Thyroid gland (tissue), 4 donors: ENCODE measurements at regions not wholly inside any gene's neighbourhood (a gene's known extent, or its start where the extent isn't known, plus 50 kb on each side); places are given as distances from the start of the nearest gene placed in this dataset.

Experiments
- DNase-seq, 2 donors: peaks; one replicate each; pipeline ENCODE4 v3.0.0-alpha.2; 2019
- H3K27ac ChIP-seq, 3 donors: fragments of 200-600 bp; sonication (generic); 1 replicate in 2 of 3; 2 replicates in 1 of 3; pipeline ENCODE4 v1.5.1; 2016 to 2019; ENCODE audit warnings: mild to moderate bottlenecking in 1 of 3, moderate library complexity in 1 of 3
- H3K27me3 ChIP-seq: fragments of 200-600 bp; sonication (generic); one replicate; pipeline ENCODE4 v1.5.1; 2019
- H3K36me3 ChIP-seq, 2 donors: fragments of 200-600 bp; sonication (generic); one replicate each; pipeline ENCODE4 v1.5.1; 2016 to 2019
- H3K4me1 ChIP-seq, 2 donors: fragments of 200-600 bp; sonication (generic); one replicate each; pipeline ENCODE4 v1.5.1; 2017 to 2019
- H3K4me3 ChIP-seq, 3 donors: fragments of 200-600 bp; sonication (generic); replicated peaks in 1 of 3; 1 replicate in 2 of 3; 2 replicates in 1 of 3; pipeline ENCODE4 v1.5.1; 2016; ENCODE audit warnings: mild to moderate bottlenecking in 1 of 3
- H3K9me3 ChIP-seq: fragments of 200-600 bp; sonication (generic); one replicate; pipeline ENCODE4 v1.5.1; 2017
- CTCF ChIP-seq, 6 experiments: fragments of 200-600 bp in 3 of 6; fragments of 450-650 bp in 3 of 6; sonication (generic) in 3 of 6; IDR thresholded peaks; one replicate each; pipeline ENCODE4 v1.5.1; 2016 to 2019; ENCODE audit warnings: antibody characterized with exemption in 6 of 6, mild to moderate bottlenecking in 2 of 6, inconsistent platforms in 1 of 6, moderate library complexity in 1 of 6
- POLR2A ChIP-seq, 2 donors: fragments of 450-650 bp; IDR thresholded peaks; one replicate each; pipeline ENCODE4 v1.6.1; 2017; ENCODE audit warnings: antibody characterized with exemption in 2 of 2, mild to moderate bottlenecking in 2 of 2, moderate library complexity in 1 of 2
- WGBS, 2 donors: methylation state at CpG; one replicate each; pipeline ENCODE4 v1.1.5; 2017; 5-methylcytosine and 5-hydroxymethylcytosine counted together
- intact Hi-C: fragments of 100-400 bp; cut with DNase I; formaldehyde crosslinking; loops from one replicate; pipeline ENCODE4 v1.15.1; 2023

DNA sequence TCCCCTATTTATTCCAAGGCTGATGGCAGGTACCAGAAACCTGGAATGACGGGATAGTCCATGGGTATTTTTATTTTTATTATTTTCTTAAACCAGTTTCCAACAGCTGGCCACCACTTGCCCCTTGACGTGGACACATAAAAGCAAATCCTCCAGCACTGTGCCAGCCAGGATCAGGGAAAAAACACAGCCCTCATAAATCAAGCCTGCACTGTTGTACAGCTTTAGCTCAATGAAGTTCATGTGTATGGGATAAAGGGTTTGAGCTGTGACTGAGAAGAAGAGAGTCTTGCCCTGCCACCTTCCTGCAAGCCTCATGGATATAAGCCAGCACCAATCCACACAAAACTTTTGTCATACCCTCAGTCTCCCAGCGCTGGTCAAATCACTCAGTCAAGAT lies 303.8 kb upstream of the SPAG17 start:
- Histone ChIP-seq H3K4me3 (no peak overlapping the region), H3K36me3 (no peaks in the 10 kb centered on the region), H3K27me3 (no peaks in the 10 kb centered on the region), H3K27ac (no peak overlapping the region), H3K9me3 (no peaks in the 10 kb centered on the region), H3K4me1 (no peaks in the 10 kb centered on the region)
- WGBS, 2 donors = 84 to 88% methylated on average over 3 of the region's 3 CpGs
- no peak for DNase-seq
- TF ChIP-seq POLR2A (IDR thresholded peaks at IDR 0.05) = no peak
- TF ChIP-seq CTCF (IDR thresholded peaks at IDR 0.05) = no peak
- intact Hi-C loops = no loop called here

GRCh38 chr1:118487932-118488331 lies 302.9 kb upstream of the SPAG17 start:
- TF ChIP-seq CTCF (IDR thresholded peaks at IDR 0.05) = no peak
- intact Hi-C loops = no loop called here
- H3K9me3 ChIP-seq = no peaks in the 10 kb centered on the region
- H3K27ac ChIP-seq = no peak overlapping the region
- DNase-seq = no peak
- no peaks in the 10 kb centered on the region for H3K36me3 ChIP-seq
- H3K27me3 ChIP-seq = no peaks in the 10 kb centered on the region
- H3K4me1 ChIP-seq = no peaks in the 10 kb centered on the region
- WGBS, 2 donors = 65 to 70% methylated on average over 2 of the region's 2 CpGs
- no peak overlapping the region for H3K4me3 ChIP-seq

- Histone ChIP-seq H3K36me3 (no peaks in the 10 kb centered on the region), H3K27ac (no peak overlapping the region), H3K4me1 (no peaks in the 10 kb centered on the region), H3K27me3 (no peaks in the 10 kb centered on the region), H3K4me3 (no peak overlapping the region), H3K9me3 (no peaks in the 10 kb centered on the region)
- intact Hi-C loops = no loop called here
- TF ChIP-seq POLR2A (IDR thresholded peaks at IDR 0.05) (no peak), CTCF (IDR thresholded peaks at IDR 0.05) (no peak)
- DNase-seq = no peak
- WGBS, 2 donors = 74 to 75% methylated on average over 5 of the region's 5 CpGs
Observed at GRCh38 chr1:118487091-118487490, 302.1 kb upstream of the SPAG17 start.

- H3K27me3 ChIP-seq = no peaks in the 10 kb centered on the region
- no peaks in the 10 kb centered on the region for H3K4me1 ChIP-seq
- H3K27ac ChIP-seq = no peak overlapping the region
- H3K36me3 ChIP-seq = no peaks in the 10 kb centered on the region
- whole genome bisulfite sequencing, 2 donors = 69 to 74% methylated on average over 7 of the region's 7 CpGs
- DNase-seq = no peak
- H3K4me3 ChIP-seq = no peak overlapping the region
- H3K9me3 ChIP-seq = no peaks in the 10 kb centered on the region
- no peak for TF ChIP-seq CTCF (IDR thresholded peaks at IDR 0.05)
- TF ChIP-seq POLR2A (IDR thresholded peaks at IDR 0.05) = no peak
- intact Hi-C loops = no loop called here
Observed at GRCh38 chr1:118486199-118486598, 301.2 kb upstream of the SPAG17 start.

- Histone ChIP-seq H3K4me1 (no peaks in the 10 kb centered on the region), H3K4me3 (no peak overlapping the region), H3K9me3 (no peaks in the 10 kb centered on the region), H3K27me3 (no peaks in the 10 kb centered on the region), H3K27ac (no peak overlapping the region), H3K36me3 (no peaks in the 10 kb centered on the region)
- DNase-seq = no peak
- intact Hi-C loops = no loop called here
- 77 to 81% methylated on average over 1 of the region's 1 CpG for WGBS, 2 donors
- TF ChIP-seq POLR2A (IDR thresholded peaks at IDR 0.05) (no peak), CTCF (IDR thresholded peaks at IDR 0.05) (no peak)
Observed at GRCh38 chr1:118485757-118486156, 300.7 kb upstream of the SPAG17 start.
